ENCODE measurements at regions not wholly inside any gene's neighbourhood (a gene's known extent, or its start where the extent isn't known, plus 50 kb on each side); places are given as distances from the start of the nearest gene placed in this dataset.

DNA sequence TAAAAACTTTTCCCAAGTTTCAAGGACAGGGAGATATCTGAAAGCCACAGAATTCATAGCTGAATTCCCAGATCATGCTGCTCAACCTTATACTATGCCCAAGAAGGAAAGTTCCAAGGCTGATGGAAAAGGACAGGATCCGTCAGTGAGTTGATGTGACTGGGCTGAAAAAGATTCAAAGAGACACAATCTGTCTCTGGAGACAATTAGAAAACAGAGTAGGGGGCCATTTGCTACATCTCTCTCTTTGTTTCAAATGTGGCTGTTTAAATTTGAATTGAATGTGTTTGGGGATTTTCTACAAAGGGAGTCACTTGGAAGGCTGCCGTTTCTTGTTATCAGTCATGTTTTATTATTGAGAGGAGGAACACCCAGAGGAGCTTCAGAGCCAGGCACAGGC is 292.6 kb downstream of the NUF2 start:
- ChIA-PET POLR2A (ENCODE audit: low non-redundant PET) (interaction anchor here (0.6 kb wide), 1 partner anchor 112 kb away, joined by 3 read pairs; no protein-coding TSS in a partner anchor), CTCF (no interaction called here)
- TF ChIP-seq EZH2 (IDR thresholded peaks at IDR 0.05; ENCODE audit: borderline replicate concordance, low read depth, low read length, poor library complexity, severe bottlenecking): no peak
- TF ChIP-seq, protein P1, sequence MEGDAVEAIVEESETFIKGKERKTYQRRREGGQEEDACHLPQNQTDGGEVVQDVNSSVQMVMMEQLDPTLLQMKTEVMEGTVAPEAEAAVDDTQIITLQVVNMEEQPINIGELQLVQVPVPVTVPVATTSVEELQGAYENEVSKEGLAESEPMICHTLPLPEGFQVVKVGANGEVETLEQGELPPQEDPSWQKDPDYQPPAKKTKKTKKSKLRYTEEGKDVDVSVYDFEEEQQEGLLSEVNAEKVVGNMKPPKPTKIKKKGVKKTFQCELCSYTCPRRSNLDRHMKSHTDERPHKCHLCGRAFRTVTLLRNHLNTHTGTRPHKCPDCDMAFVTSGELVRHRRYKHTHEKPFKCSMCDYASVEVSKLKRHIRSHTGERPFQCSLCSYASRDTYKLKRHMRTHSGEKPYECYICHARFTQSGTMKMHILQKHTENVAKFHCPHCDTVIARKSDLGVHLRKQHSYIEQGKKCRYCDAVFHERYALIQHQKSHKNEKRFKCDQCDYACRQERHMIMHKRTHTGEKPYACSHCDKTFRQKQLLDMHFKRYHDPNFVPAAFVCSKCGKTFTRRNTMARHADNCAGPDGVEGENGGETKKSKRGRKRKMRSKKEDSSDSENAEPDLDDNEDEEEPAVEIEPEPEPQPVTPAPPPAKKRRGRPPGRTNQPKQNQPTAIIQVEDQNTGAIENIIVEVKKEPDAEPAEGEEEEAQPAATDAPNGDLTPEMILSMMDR (conservative IDR thresholded peaks at IDR 0.05; ENCODE audit: low read depth, low read length): no peak
- Histone ChIP-seq H3K4me1 (ENCODE audit: insufficient read depth, low read length, poor library complexity, severe bottlenecking) (no peaks in the 10 kb centered on the region), H3K27ac (ENCODE audit: low read depth, low read length, poor library complexity, severe bottlenecking) (no peak overlapping the region), H3K4me3 (ENCODE audit: low read depth, low read length, poor library complexity, severe bottlenecking) (no peak overlapping the region), H3K36me3 (ENCODE audit: insufficient read depth, low read length, poor library complexity, severe bottlenecking) (no peaks in the 10 kb centered on the region), H3K27me3 (replicated peaks; ENCODE audit: insufficient read depth, low read depth, low read length, poor library complexity) (no peaks in the 10 kb centered on the region), H3K9me3 (ENCODE audit: low read depth, low read length, poor library complexity, severe bottlenecking) (no peaks in the 10 kb centered on the region)
- no peak for DNase-seq (ENCODE audit: low spot score)
- intact Hi-C loops (cut with micrococcal nuclease; ENCODE audit: unreplicated experiment): no loop called here
- no TSS peak for BruUV-seq (replicated peaks)

DNA sequence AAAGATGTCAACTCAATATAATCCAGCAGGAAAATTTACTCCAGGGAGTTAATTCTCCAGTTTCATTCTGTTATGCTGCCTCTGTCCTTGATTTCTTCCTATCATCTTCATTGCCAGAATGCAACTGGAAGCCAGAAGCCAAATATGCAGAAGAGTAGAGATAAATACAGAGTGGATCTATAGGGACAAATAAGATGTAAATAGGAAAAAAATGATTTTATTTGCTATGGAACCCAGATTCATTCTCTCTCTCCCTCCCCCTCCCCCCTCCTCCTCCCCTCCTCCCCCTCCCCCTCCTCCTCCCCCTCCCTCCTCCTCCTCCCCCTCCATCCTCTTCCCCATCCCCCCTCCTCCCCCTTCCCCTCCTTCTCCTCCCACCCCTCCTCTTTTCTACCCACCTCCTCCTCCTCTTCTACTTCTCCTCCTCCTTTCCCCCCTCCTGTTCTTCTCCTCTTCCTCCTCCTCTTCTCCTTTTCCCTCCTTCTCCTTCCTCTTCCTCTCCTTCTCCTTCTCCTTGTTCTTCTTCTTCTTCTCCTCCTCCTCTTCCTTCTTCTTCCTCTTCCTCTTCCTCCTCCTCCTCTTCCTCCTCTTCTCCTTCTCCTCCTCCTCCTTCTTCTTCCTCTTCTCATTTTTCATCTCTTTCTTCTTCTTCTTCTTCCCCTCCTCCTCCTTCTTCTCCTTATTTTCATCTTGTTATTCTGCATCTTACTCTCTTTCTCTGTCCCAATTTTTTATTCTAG is 306.4 kb downstream of the NUF2 start:
- CTCF ChIA-PET: no interaction called here
- intact Hi-C loops (cut with micrococcal nuclease; ENCODE audit: unreplicated experiment): no loop called here

DNA sequence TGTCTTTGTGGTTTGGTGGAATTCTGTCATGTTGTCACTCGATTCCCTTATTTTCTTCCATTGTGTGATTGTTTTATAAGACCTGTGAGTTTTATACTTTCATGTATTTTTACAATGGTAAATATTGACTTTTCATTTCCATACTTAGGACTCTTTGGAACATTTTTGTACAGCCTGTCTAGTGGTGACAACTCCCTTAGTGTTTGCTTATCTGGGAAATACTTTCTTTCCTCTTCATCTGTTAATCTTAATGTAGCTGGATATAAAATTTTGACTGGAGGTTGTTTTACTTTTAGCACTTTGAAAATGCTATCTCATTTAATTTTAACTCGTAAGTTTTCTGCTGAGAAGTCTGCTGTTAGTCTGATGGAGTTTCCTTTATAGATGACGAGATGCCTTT is 310.5 kb downstream of the NUF2 start:
- Histone ChIP-seq H3K4me3 (ENCODE audit: low read depth, low read length, poor library complexity, severe bottlenecking) (no peak overlapping the region), H3K9me3 (ENCODE audit: low read depth, low read length, poor library complexity, severe bottlenecking) (peaks cover 23% of the 10 kb centered on the region), H3K27ac (ENCODE audit: low read depth, low read length, poor library complexity, severe bottlenecking) (no peak overlapping the region), H3K27me3 (replicated peaks; ENCODE audit: insufficient read depth, low read depth, low read length, poor library complexity) (no peaks in the 10 kb centered on the region), H3K36me3 (ENCODE audit: insufficient read depth, low read length, poor library complexity, severe bottlenecking) (no peaks in the 10 kb centered on the region), H3K4me1 (ENCODE audit: insufficient read depth, low read length, poor library complexity, severe bottlenecking) (no peaks in the 10 kb centered on the region)
- BruUV-seq (replicated peaks): no TSS peak
- ChIA-PET POLR2A (ENCODE audit: low non-redundant PET) (no interaction called here), CTCF (no interaction called here)
- intact Hi-C loops (cut with micrococcal nuclease; ENCODE audit: unreplicated experiment): no loop called here
- TF ChIP-seq, protein P1 (conservative IDR thresholded peaks at IDR 0.05; ENCODE audit: low read depth, low read length): no peak
- no peak for TF ChIP-seq EZH2 (IDR thresholded peaks at IDR 0.05; ENCODE audit: borderline replicate concordance, low read depth, low read length, poor library complexity, severe bottlenecking)
- no peak for DNase-seq (ENCODE audit: low spot score)

More for the DNA sequence above, 306.4 kb downstream of the NUF2 start:
- H3K27ac ChIP-seq (ENCODE audit: low read depth, low read length, poor library complexity, severe bottlenecking): no peak overlapping the region
- POLR2A ChIA-PET (ENCODE audit: low non-redundant PET): no interaction called here
- BruUV-seq (replicated peaks): no TSS peak
- H3K9me3 ChIP-seq (ENCODE audit: low read depth, low read length, poor library complexity, severe bottlenecking): peaks cover 15% of the 10 kb centered on the region
- no peak overlapping the region for H3K4me3 ChIP-seq (ENCODE audit: low read depth, low read length, poor library complexity, severe bottlenecking)
- no peaks in the 10 kb centered on the region for H3K4me1 ChIP-seq (ENCODE audit: insufficient read depth, low read length, poor library complexity, severe bottlenecking)
- TF ChIP-seq EZH2 (IDR thresholded peaks at IDR 0.05; ENCODE audit: borderline replicate concordance, low read depth, low read length, poor library complexity, severe bottlenecking): no peak
- TF ChIP-seq, protein P1 (conservative IDR thresholded peaks at IDR 0.05; ENCODE audit: low read depth, low read length): no peak
- H3K36me3 ChIP-seq (ENCODE audit: insufficient read depth, low read length, poor library complexity, severe bottlenecking): no peaks in the 10 kb centered on the region
- DNase-seq (ENCODE audit: low spot score): no peak
- no peaks in the 10 kb centered on the region for H3K27me3 ChIP-seq (replicated peaks; ENCODE audit: insufficient read depth, low read depth, low read length, poor library complexity)
